ENCODE measurements at regions not wholly inside any gene's neighbourhood (a gene's known extent, or its start where the extent isn't known, plus 50 kb on each side); places are given as distances from the start of the nearest gene placed in this dataset.
"Not testable (repeated sequence)": the region's sequence is repeated elsewhere in the genome, so short reads cannot be mapped to it uniquely, and the experiment has no call there.

- peak; percentile 13 for ATAC-seq
- DNase-seq (ENCODE audit: low spot score) = not testable (repeated sequence)
Observed at GRCh38 chr22:11051401-11052112, 4476.4 kb upstream of the OR11H1 start.

- not testable (repeated sequence) for DNase-seq (ENCODE audit: low spot score)
- peak; percentile 6 for ATAC-seq
Observed at GRCh38 chr22:11053403-11054344, 4474.3 kb upstream of the OR11H1 start.

DNA sequence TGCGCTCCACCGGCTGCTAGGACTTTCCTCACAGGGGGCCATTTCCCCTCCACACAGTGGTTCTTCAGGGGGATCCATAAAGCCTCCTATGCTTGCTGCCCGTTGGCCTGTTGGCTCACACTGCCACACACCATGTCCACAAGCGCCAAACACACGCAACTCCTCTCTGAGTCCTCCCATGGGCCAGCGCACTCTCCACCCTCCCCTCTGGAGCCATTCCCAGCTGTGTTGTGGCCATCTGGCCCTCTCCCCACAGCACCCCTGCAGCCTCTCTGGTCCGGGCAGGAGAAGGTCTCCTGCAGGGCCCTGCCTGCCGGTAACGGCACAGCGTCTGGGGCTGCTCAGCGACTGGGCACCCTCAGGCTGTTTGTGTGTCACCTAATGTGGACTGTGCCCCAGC is 4473.3 kb upstream of the OR11H1 start:
- DNase-seq (ENCODE audit: low spot score) = not testable (repeated sequence)
- ATAC-seq = peak; percentile 5

GRCh38 chr22:11055176-11055575 is 4472.8 kb upstream of the OR11H1 start:
- not testable (repeated sequence) for ATAC-seq; DNase-seq (ENCODE audit: low spot score)

DNA sequence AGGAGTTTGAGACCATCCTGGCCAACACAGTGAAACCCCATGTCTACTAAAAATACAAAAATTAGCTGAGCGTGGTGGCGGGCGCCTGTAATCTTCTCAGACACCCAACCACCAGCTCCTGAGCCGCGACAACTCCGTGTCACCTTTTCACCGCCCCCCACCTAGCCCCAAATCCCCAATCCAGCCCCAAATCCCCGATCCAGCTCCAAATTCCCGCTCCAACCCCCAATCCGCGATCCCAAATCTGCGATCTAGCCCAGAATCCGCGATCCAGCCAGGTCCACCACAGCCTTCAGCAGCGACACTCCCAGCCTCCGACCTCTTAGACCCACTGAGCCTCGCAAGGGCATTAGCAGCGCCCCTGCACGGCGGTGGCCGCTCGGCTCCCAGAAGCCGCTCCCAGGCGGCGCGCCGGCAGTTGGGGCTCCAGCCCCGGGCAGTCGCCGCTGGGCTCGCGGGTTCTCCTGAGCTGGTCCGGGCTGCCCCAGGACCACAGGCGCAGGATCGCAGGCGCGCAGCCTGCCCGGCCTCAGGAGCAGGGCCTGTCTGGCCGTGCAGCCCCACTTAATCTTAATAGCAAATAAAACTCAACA is 4469.9 kb upstream of the OR11H1 start:
- not testable (repeated sequence) for DNase-seq (ENCODE audit: low spot score); ATAC-seq

DNA sequence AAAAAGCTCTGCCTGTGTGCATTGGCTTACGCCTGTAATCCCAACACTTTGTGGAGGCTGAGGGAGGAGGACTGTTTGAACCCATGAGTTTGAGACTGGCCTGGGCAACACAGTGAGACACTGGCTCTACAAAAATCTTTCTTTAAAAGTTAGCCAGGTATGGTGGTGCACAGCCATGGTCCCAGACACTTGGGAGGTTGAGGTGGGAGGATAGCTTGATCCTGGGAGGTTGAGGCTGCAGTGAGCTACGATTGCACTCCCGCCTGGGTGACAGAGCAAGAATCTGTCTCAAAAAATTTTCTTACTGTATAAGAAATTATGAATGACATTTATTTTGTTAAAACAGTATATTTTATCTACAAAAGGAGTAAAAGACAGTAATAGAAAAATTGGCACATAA is 4468.9 kb upstream of the OR11H1 start:
- not testable (repeated sequence) for DNase-seq (ENCODE audit: low spot score)

DNA sequence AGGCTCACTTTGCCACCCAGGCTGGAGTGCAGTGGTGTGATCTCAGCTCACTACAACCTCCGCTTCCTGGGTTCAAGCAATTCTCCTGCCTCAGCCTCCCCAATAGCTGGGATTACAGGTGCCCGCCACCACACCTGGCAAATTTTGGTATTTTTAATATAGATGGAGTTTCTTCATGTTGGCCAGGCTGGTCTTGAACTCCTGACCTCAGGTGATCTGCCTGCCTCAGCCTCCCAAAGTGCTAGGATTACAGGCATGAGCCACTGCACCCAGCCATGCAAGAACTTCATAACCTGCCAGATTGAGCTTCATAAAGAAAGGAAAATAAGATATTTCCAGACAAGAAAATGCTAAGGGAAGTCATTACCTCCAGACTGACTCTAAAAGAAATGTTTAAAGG is 4467.2 kb upstream of the OR11H1 start:
- DNase-seq (ENCODE audit: low spot score); ATAC-seq: not testable (repeated sequence)

More for the DNA sequence above, 4468.9 kb upstream of the OR11H1 start:
- ATAC-seq = not testable (repeated sequence)

- DNase-seq (ENCODE audit: low spot score); ATAC-seq: not testable (repeated sequence)
Observed at GRCh38 chr22:11062534-11062933, 4465.5 kb upstream of the OR11H1 start.

DNA sequence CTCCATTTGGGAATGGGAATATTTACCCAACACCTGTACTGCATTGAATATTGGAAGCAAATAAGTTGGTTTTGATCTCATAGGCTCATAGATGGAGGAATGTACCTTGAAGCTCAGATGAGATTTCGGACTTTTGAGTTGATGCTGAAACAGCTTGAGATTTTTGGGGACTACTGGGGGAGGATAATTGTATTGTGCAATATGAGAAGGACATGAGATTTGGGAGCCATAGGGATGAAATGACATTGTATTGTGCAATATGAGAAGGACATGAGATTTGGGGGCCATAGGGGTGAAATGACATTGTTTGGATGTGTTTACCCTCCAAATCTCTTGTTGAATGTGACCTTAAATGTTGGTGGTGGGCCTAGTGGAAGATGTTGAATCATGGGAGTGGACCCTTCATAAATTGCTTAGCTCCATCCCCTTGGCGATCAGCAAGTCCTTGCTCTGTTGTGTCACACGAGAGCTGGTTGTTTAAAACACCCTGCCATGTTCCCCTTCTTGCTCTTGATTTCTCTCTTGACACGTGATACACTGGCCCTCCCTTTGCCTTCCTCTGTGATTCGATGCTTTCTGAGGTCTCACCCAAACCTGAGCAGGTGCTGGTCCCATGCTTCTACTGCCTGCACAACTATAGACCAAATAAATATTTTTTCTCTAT is 4464.8 kb upstream of the OR11H1 start:
- DNase-seq (ENCODE audit: low spot score); ATAC-seq: not testable (repeated sequence)

GRCh38 chr22:11065210-11065609 is 4462.8 kb upstream of the OR11H1 start:
- not testable (repeated sequence) for ATAC-seq; DNase-seq (ENCODE audit: low spot score)

- ATAC-seq = not testable (repeated sequence)
Observed at GRCh38 chr22:11065876-11066457, 4462.0 kb upstream of the OR11H1 start.

GRCh38 chr22:11066458-11067285 is 4461.3 kb upstream of the OR11H1 start:
- no peak for DNase-seq (ENCODE audit: low spot score)
- peak; percentile 34 for ATAC-seq

More at GRCh38 chr22:11065876-11066457, 4462.0 kb upstream of the OR11H1 start:
- DNase-seq (ENCODE audit: low spot score) = not testable (repeated sequence)

- not testable (repeated sequence) for ATAC-seq; DNase-seq (ENCODE audit: low spot score)
Observed at GRCh38 chr22:11067286-11067871, 4460.6 kb upstream of the OR11H1 start.

DNA sequence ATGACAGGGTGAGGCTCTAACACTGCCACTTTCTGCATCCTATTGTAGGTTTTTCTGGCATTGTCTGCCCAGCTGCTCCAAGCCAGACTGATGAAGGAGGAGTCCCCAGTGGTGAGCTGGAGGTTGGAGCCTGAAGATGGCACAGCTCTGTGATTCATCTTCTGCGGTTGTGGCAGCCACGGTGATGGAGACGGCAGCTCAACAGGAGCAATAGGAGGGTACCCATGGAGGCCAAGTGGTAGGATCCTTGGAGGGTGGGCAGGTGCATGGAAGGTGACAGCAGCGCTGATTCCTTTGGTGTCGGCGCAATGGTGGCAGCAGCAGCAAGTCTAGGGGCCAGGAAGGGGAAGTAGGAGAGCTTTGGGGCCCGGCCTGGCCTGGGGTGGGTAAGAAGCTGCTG is 4460.1 kb upstream of the OR11H1 start:
- not testable (repeated sequence) for ATAC-seq; DNase-seq (ENCODE audit: low spot score)

- DNase-seq (ENCODE audit: low spot score); ATAC-seq: not testable (repeated sequence)
Observed at GRCh38 chr22:11068406-11068805, 4459.6 kb upstream of the OR11H1 start.

Data from left lobe of liver (tissue), 2 donors.